ENCODE measurements at regions not wholly inside any gene's neighbourhood (a gene's known extent, or its start where the extent isn't known, plus 50 kb on each side); places are given as distances from the start of the nearest gene placed in this dataset.
"Not testable (repeated sequence)": the region's sequence is repeated elsewhere in the genome, so short reads cannot be mapped to it uniquely, and the experiment has no call there.

- no peak for TF ChIP-seq CTCF (IDR thresholded peaks at IDR 0.05; ENCODE audit: insufficient read depth, low read depth, low read length)
These were observed 64.1 kb upstream of the ADGRE5 start for GRCh38 chr19:14317157-14317556.

GRCh38 chr19:14315433-14315832 lies 65.8 kb upstream of the ADGRE5 start:
- DNase-seq (ENCODE audit: low read depth): no peak
- no peak for TF ChIP-seq CTCF (IDR thresholded peaks at IDR 0.05; ENCODE audit: insufficient read depth, low read depth, low read length)
- no peak overlapping the region for H3K4me3 ChIP-seq (ENCODE audit: low read depth, low read length)

More at GRCh38 chr19:14317157-14317556, 64.1 kb upstream of the ADGRE5 start:
- DNase-seq (ENCODE audit: low read depth): no peak
- H3K4me3 ChIP-seq (ENCODE audit: low read depth, low read length): no peak overlapping the region

- peak; percentile 64 for DNase-seq (ENCODE audit: low read depth)
- TF ChIP-seq CTCF (IDR thresholded peaks at IDR 0.05; ENCODE audit: insufficient read depth, low read depth, low read length): no peak
- H3K4me3 ChIP-seq (ENCODE audit: low read depth, low read length): no peak overlapping the region
These were observed 71.2 kb upstream of the ADGRE5 start for GRCh38 chr19:14310055-14310454.

- no peak overlapping the region for H3K4me3 ChIP-seq (ENCODE audit: low read depth, low read length)
- DNase-seq (ENCODE audit: low read depth): no peak
- no peak for TF ChIP-seq CTCF (IDR thresholded peaks at IDR 0.05; ENCODE audit: insufficient read depth, low read depth, low read length)
These were observed 75.5 kb upstream of the ADGRE5 start for GRCh38 chr19:14305706-14306105.

GRCh38 chr19:14301150-14301549 lies 80.1 kb upstream of the ADGRE5 start:
- DNase-seq (ENCODE audit: low read depth): no peak
- no peak for TF ChIP-seq CTCF (IDR thresholded peaks at IDR 0.05; ENCODE audit: insufficient read depth, low read depth, low read length)
- no peak overlapping the region for H3K4me3 ChIP-seq (ENCODE audit: low read depth, low read length)

- no peak for TF ChIP-seq CTCF (IDR thresholded peaks at IDR 0.05; ENCODE audit: insufficient read depth, low read depth, low read length)
- no peak overlapping the region for H3K4me3 ChIP-seq (ENCODE audit: low read depth, low read length)
- DNase-seq (ENCODE audit: low read depth): no peak
These were observed 80.9 kb upstream of the ADGRE5 start for GRCh38 chr19:14300303-14300702.

- H3K4me3 ChIP-seq (ENCODE audit: low read depth, low read length); DNase-seq (ENCODE audit: low read depth): not testable (repeated sequence)
These were observed 81.9 kb upstream of the ADGRE5 start for GRCh38 chr19:14299224-14299827.

GRCh38 chr19:14297883-14298576 lies 83.2 kb upstream of the ADGRE5 start:
- not testable (repeated sequence) for DNase-seq (ENCODE audit: low read depth); H3K4me3 ChIP-seq (ENCODE audit: low read depth, low read length)

GRCh38 chr19:14294974-14295373 lies 86.3 kb upstream of the ADGRE5 start:
- H3K4me3 ChIP-seq (ENCODE audit: low read depth, low read length); DNase-seq (ENCODE audit: low read depth): not testable (repeated sequence)

GRCh38 chr19:14293816-14294170 lies 87.5 kb upstream of the ADGRE5 start:
- not testable (repeated sequence) for DNase-seq (ENCODE audit: low read depth); H3K4me3 ChIP-seq (ENCODE audit: low read depth, low read length)

- H3K4me3 ChIP-seq (ENCODE audit: low read depth, low read length); DNase-seq (ENCODE audit: low read depth): not testable (repeated sequence)
These were observed 87.3 kb upstream of the ADGRL1 start for GRCh38 chr19:14293101-14293815.

Measured in fibroblast of villous mesenchyme (primary cell).